ENCODE measurements at regions not wholly inside any gene's neighbourhood (a gene's known extent, or its start where the extent isn't known, plus 50 kb on each side); places are given as distances from the start of the nearest gene placed in this dataset.
"Not testable (repeated sequence)": the region's sequence is repeated elsewhere in the genome, so short reads cannot be mapped to it uniquely, and the experiment has no call there.

- TF ChIP-seq CTCF (IDR thresholded peaks at IDR 0.05; ENCODE audit: low read length); EZH2 (IDR thresholded peaks at IDR 0.05; ENCODE audit: borderline replicate concordance, low read length): not testable (repeated sequence)
These were observed 173.0 kb upstream of the VKORC1L1 start for GRCh38 chr7:65699715-65700356.
